Mesenchymal stem cell (in vitro differentiated cells and primary cell): ENCODE measurements at regions not wholly inside any gene's neighbourhood (a gene's known extent, or its start where the extent isn't known, plus 50 kb on each side); places are given as distances from the start of the nearest gene placed in this dataset.

Experiments
- DNase-seq: peaks from one replicate; pipeline ENCODE4 v3.0.0-alpha.2; 2013
- H2AFZ ChIP-seq: one replicate; pipeline ENCODE4 v1.6.1; 2013; ENCODE audit warnings: low read depth, mild to moderate bottlenecking, control low read depth, inconsistent platforms, low read length, moderate library complexity
- H2AK5ac ChIP-seq: 2 replicates; pipeline ENCODE4 v1.6.1; 2013; ENCODE audit warnings: low read length, moderate library complexity, mild to moderate bottlenecking, inconsistent platforms; ENCODE audit not compliant: severe bottlenecking
- H2BK120ac ChIP-seq: one replicate; pipeline ENCODE4 v1.6.1; 2013; ENCODE audit warnings: low read depth, mild to moderate bottlenecking, inconsistent platforms, low read length, moderate library complexity
- H2BK12ac ChIP-seq, 2 experiments: one replicate each; pipeline ENCODE4 v1.6.1; 2013; ENCODE audit warnings: inconsistent platforms in 2 of 2, low read length in 2 of 2, mild to moderate bottlenecking in 2 of 2, moderate library complexity in 2 of 2, control low read depth in 1 of 2
- H2BK15ac ChIP-seq: one replicate; pipeline ENCODE4 v1.6.1; 2013; ENCODE audit warnings: mild to moderate bottlenecking, low read depth, inconsistent platforms; ENCODE audit not compliant: poor library complexity, severe bottlenecking
- H2BK5ac ChIP-seq: 2 replicates; pipeline ENCODE4 v1.6.1; 2013; ENCODE audit warnings: low read depth, mild to moderate bottlenecking, low read length, control low read depth, inconsistent platforms; ENCODE audit not compliant: poor library complexity, severe bottlenecking
- H3K14ac ChIP-seq, 2 experiments: one replicate each; pipeline ENCODE4 v1.6.1; 2013; ENCODE audit warnings: inconsistent platforms in 2 of 2, low read length in 2 of 2, control low read depth in 1 of 2, mild to moderate bottlenecking in 1 of 2, moderate library complexity in 1 of 2
- H3K18ac ChIP-seq, 2 experiments: one replicate each; pipeline ENCODE4 v1.6.1; 2013; ENCODE audit warnings: inconsistent platforms in 2 of 2, low read length in 2 of 2, control low read depth in 1 of 2, low read depth in 1 of 2, mild to moderate bottlenecking in 1 of 2
- H3K23ac ChIP-seq, 2 experiments: one replicate each; pipeline ENCODE4 v1.6.1; 2013; ENCODE audit warnings: inconsistent platforms in 2 of 2, low read length in 2 of 2, mild to moderate bottlenecking in 2 of 2, moderate library complexity in 2 of 2, control low read depth in 1 of 2
- H3K27ac ChIP-seq: 2 replicates; pipeline ENCODE4 v1.5.1; 2013; ENCODE audit warnings: mild to moderate bottlenecking, moderate library complexity, low read length, control low read depth, inconsistent platforms; ENCODE audit not compliant: poor library complexity, severe bottlenecking
- H3K27me3 ChIP-seq, 2 experiments: 2 replicates each; pipeline versions ENCODE4 v1.6.1 to v1.7.0; 2013; ENCODE audit warnings: low read length in 2 of 2, mild to moderate bottlenecking in 2 of 2, moderate library complexity in 2 of 2, control low read depth in 1 of 2, inconsistent platforms in 1 of 2; ENCODE audit not compliant: control insufficient read depth in 1 of 2, insufficient read depth in 1 of 2
- H3K36me3 ChIP-seq, 2 experiments: 2 replicates each; pipeline versions ENCODE4 v1.6.1 to v1.7.0; 2013; ENCODE audit warnings: low read length in 2 of 2, control low read depth in 1 of 2, inconsistent platforms in 1 of 2, low read depth in 1 of 2, mild to moderate bottlenecking in 1 of 2; ENCODE audit not compliant: insufficient read depth in 2 of 2, control insufficient read depth in 1 of 2
- H3K4ac ChIP-seq, 2 experiments: one replicate each; pipeline ENCODE4 v1.6.1; 2013; ENCODE audit warnings: inconsistent platforms in 2 of 2, low read length in 2 of 2, mild to moderate bottlenecking in 2 of 2, moderate library complexity in 2 of 2, control low read depth in 1 of 2, low read depth in 1 of 2
- H3K4me1 ChIP-seq: 2 replicates; pipeline ENCODE4 v1.6.1; 2013; ENCODE audit warnings: low read depth, low read length, control low read depth; ENCODE audit not compliant: control insufficient read depth, insufficient read depth
- H3K4me2 ChIP-seq: 2 replicates; pipeline ENCODE4 v1.6.1; 2013; ENCODE audit warnings: low read length, mild to moderate bottlenecking, inconsistent platforms; ENCODE audit not compliant: poor library complexity, severe bottlenecking
- H3K4me3 ChIP-seq, 2 experiments: 2 replicates each; pipeline versions ENCODE4 v1.5.1 to v1.7.0; 2013; ENCODE audit warnings: low read length in 2 of 2, mild to moderate bottlenecking in 2 of 2, control low read depth in 1 of 2, low read depth in 1 of 2; ENCODE audit not compliant: insufficient read depth in 1 of 2
- H3K79me1 ChIP-seq: replicated peaks from 2 replicates; pipeline ENCODE4 v1.6.1; 2013; ENCODE audit warnings: mild to moderate bottlenecking, control low read depth, low read length, inconsistent platforms; ENCODE audit not compliant: poor library complexity, severe bottlenecking
- H3K9ac ChIP-seq: 2 replicates; pipeline ENCODE4 v1.7.0; 2013; ENCODE audit warnings: mild to moderate bottlenecking, low read length, moderate library complexity
- H3K9me3 ChIP-seq: 2 replicates; pipeline ENCODE4 v1.7.0; 2013; ENCODE audit warnings: mild to moderate bottlenecking, low read length; ENCODE audit not compliant: control insufficient read depth
- H4K8ac ChIP-seq: one replicate; pipeline ENCODE4 v1.6.1; 2013; ENCODE audit warnings: inconsistent platforms, mild to moderate bottlenecking, low read length, moderate library complexity
- H4K91ac ChIP-seq: one replicate; pipeline ENCODE4 v1.6.1; 2013; ENCODE audit warnings: mild to moderate bottlenecking, low read length, inconsistent platforms
- WGBS: methylation state at CpG from one replicate; pipeline ENCODE4 v1.1.7; 2013; ENCODE audit warnings: mixed read lengths; 5-methylcytosine and 5-hydroxymethylcytosine counted together

GRCh38 chr2:129067070-129067469 lies 748.4 kb upstream of the HS6ST1 start:
- Histone ChIP-seq H3K79me1 (no peaks in the 10 kb centered on the region), H3K36me3 (no peaks in the 10 kb centered on the region), H3K4ac (no peak overlapping the region), H3K27me3 (no peaks in the 10 kb centered on the region), H3K23ac (no peak overlapping the region), H2AK5ac (no peak overlapping the region), H3K18ac (no peak overlapping the region), H2BK12ac (no peak overlapping the region), H2AFZ (no peak overlapping the region), H2BK5ac (no peak overlapping the region), H2BK15ac (no peak overlapping the region), H4K8ac (no peak overlapping the region), H3K9ac (no peak overlapping the region), H4K91ac (no peak overlapping the region), H3K4me1 (no peaks in the 10 kb centered on the region), H3K4me3 (no peak overlapping the region), H3K27ac (no peak overlapping the region), H3K9me3 (no peaks in the 10 kb centered on the region), H2BK120ac (no peak overlapping the region), H3K4me2 (no peak overlapping the region), H3K14ac (no peak overlapping the region)
- DNase-seq = no peak
- 88% methylated on average over 1 of the region's 1 CpG for WGBS

- Histone ChIP-seq H3K9ac (no peak overlapping the region), H2BK15ac (no peak overlapping the region), H2BK120ac (no peak overlapping the region), H3K4me1 (no peaks in the 10 kb centered on the region), H3K36me3 (no peaks in the 10 kb centered on the region), H3K27ac (no peak overlapping the region), H2AFZ (no peak overlapping the region), H3K4ac (no peak overlapping the region), H3K18ac (no peak overlapping the region), H3K79me1 (no peaks in the 10 kb centered on the region), H3K27me3 (no peaks in the 10 kb centered on the region), H4K91ac (no peak overlapping the region), H3K4me2 (no peak overlapping the region), H3K4me3 (no peak overlapping the region), H3K23ac (no peak overlapping the region), H4K8ac (no peak overlapping the region), H3K9me3 (no peaks in the 10 kb centered on the region), H2AK5ac (no peak overlapping the region), H3K14ac (no peak overlapping the region), H2BK12ac (no peak overlapping the region), H2BK5ac (no peak overlapping the region)
- 92% methylated on average over 3 of the region's 3 CpGs for WGBS
- no peak for DNase-seq
Measured at GRCh38 chr2:129067953-129068352, 749.3 kb upstream of the HS6ST1 start.

DNA sequence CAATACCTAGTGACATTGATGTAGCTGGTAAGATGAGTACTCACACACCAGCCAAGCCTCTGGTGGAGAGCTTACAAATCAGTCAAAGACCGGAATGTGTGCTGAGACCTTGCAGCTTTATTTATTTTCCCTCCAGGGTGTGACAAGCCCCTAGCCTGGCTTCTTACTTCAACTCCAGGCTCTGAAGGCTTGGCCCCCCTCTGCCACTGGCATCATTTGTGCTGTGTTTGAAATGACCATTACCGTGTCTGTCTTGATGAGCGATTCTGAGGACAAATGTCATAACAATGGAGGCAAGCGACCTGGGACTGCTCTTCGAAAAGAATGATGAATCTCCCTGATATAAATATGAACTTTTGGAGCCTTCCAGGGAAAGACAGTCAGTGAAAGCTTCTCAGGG lies 749.9 kb upstream of the HS6ST1 start:
- Histone ChIP-seq H3K14ac (no peak overlapping the region), H2BK120ac (no peak overlapping the region), H4K8ac (no peak overlapping the region), H2BK15ac (no peak overlapping the region), H2AK5ac (no peak overlapping the region), H3K27me3 (no peaks in the 10 kb centered on the region), H2AFZ (no peak overlapping the region), H3K9ac (no peak overlapping the region), H3K4me2 (no peak overlapping the region), H3K4me1 (no peaks in the 10 kb centered on the region), H3K18ac (no peak overlapping the region), H3K36me3 (no peaks in the 10 kb centered on the region), H3K4ac (no peak overlapping the region), H4K91ac (no peak overlapping the region), H2BK5ac (no peak overlapping the region), H3K4me3 (no peak overlapping the region), H3K79me1 (no peaks in the 10 kb centered on the region), H3K9me3 (no peaks in the 10 kb centered on the region), H3K23ac (no peak overlapping the region), H3K27ac (no peak overlapping the region), H2BK12ac (no peak overlapping the region)
- WGBS = 96% methylated on average over 5 of the region's 5 CpGs
- no peak for DNase-seq

- Histone ChIP-seq H2BK12ac (no peak overlapping the region), H3K4ac (no peak overlapping the region), H2BK120ac (no peak overlapping the region), H4K91ac (no peak overlapping the region), H4K8ac (no peak overlapping the region), H3K9ac (no peak overlapping the region), H3K4me3 (no peak overlapping the region), H3K27me3 (no peaks in the 10 kb centered on the region), H3K14ac (no peak overlapping the region), H2BK5ac (no peak overlapping the region), H3K27ac (no peak overlapping the region), H3K4me1 (no peaks in the 10 kb centered on the region), H3K36me3 (no peaks in the 10 kb centered on the region), H3K9me3 (no peaks in the 10 kb centered on the region), H2BK15ac (no peak overlapping the region), H3K79me1 (no peaks in the 10 kb centered on the region), H2AK5ac (no peak overlapping the region), H3K4me2 (no peak overlapping the region), H3K18ac (no peak overlapping the region), H3K23ac (no peak overlapping the region), H2AFZ (no peak overlapping the region)
- no peak for DNase-seq
- 91% methylated on average over 12 of the region's 12 CpGs for WGBS
Measured at GRCh38 chr2:129069875-129070594, 751.4 kb upstream of the HS6ST1 start.
